Fibroblast of pulmonary artery (primary cell): ENCODE measurements at regions not wholly inside any gene's neighbourhood (a gene's known extent, or its start where the extent isn't known, plus 50 kb on each side); places are given as distances from the start of the nearest gene placed in this dataset.

Source experiments
- DNase-seq: peaks from one replicate; pipeline ENCODE4 v3.0.0-alpha.2; 2010; ENCODE audit warnings: low read depth
- H3K4me3 ChIP-seq: replicated peaks from 2 replicates; pipeline ENCODE4 v1.5.1; 2011; ENCODE audit warnings: low read depth, mild to moderate bottlenecking, control low read depth, low read length, moderate library complexity
- CTCF ChIP-seq: IDR thresholded peaks from 2 replicates; pipeline ENCODE4 v1.5.1; 2011; ENCODE audit warnings: mild to moderate bottlenecking, control low read depth, low read length, inconsistent platforms; ENCODE audit errors: missing control alignments

- DNase-seq, result no peak
- H3K4me3 ChIP-seq, result no peak overlapping the region
- no peak for TF ChIP-seq CTCF
These were observed 296.8 kb downstream of the ARRDC4 start for GRCh38 chr15:98257290-98257689.

GRCh38 chr15:98263787-98264186 lies 303.3 kb downstream of the ARRDC4 start:
- DNase-seq, result no peak
- TF ChIP-seq CTCF, result no peak

GRCh38 chr15:98266295-98266694 lies 305.8 kb downstream of the ARRDC4 start:
- no peak for DNase-seq
- TF ChIP-seq CTCF, result no peak

More at GRCh38 chr15:98263787-98264186, 303.3 kb downstream of the ARRDC4 start:
- no peak overlapping the region for H3K4me3 ChIP-seq

GRCh38 chr15:98268163-98268562 lies 307.7 kb downstream of the ARRDC4 start:
- no peak overlapping the region for H3K4me3 ChIP-seq
- TF ChIP-seq CTCF, result no peak
- no peak for DNase-seq

More at GRCh38 chr15:98266295-98266694, 305.8 kb downstream of the ARRDC4 start:
- no peak overlapping the region for H3K4me3 ChIP-seq

- DNase-seq, result no peak
- no peak for TF ChIP-seq CTCF
- no peak overlapping the region for H3K4me3 ChIP-seq
These were observed 312.1 kb downstream of the ARRDC4 start for GRCh38 chr15:98272625-98273024.

- TF ChIP-seq CTCF, result no peak
- no peak for DNase-seq
- H3K4me3 ChIP-seq, result no peak overlapping the region
These were observed 315.5 kb downstream of the ARRDC4 start for GRCh38 chr15:98276018-98276417.

- TF ChIP-seq CTCF, result no peak
- no peak overlapping the region for H3K4me3 ChIP-seq
- DNase-seq, result no peak
These were observed 317.1 kb downstream of the ARRDC4 start for GRCh38 chr15:98277602-98278001.
